Neutrophil (primary cell): ENCODE measurements at regions not wholly inside any gene's neighbourhood (a gene's known extent, or its start where the extent isn't known, plus 50 kb on each side); places are given as distances from the start of the nearest gene placed in this dataset.

Experiments used
- H3K27ac ChIP-seq: fragments of 200-600 bp; sonication (generic); 2 replicates; pipeline ENCODE4 v1.5.1; 2016; ENCODE audit warnings: mild to moderate bottlenecking, moderate library complexity
- H3K27me3 ChIP-seq: fragments of 200-600 bp; sonication (generic); 2 replicates; pipeline ENCODE4 v1.6.0; 2016; ENCODE audit warnings: mild to moderate bottlenecking
- H3K36me3 ChIP-seq: fragments of 200-600 bp; sonication (generic); 2 replicates; pipeline ENCODE4 v1.5.1; 2017
- H3K4me1 ChIP-seq, 2 experiments: fragments of 200-600 bp in 1 of 2; sonication (generic) in 1 of 2; 1 replicate in 1 of 2; 2 replicates in 1 of 2; pipeline versions ENCODE4 v1.5.1 to v1.6.1; 2013 to 2016; ENCODE audit warnings: low read depth in 1 of 2, low read length in 1 of 2, mild to moderate bottlenecking in 1 of 2, moderate library complexity in 1 of 2; ENCODE audit not compliant: control insufficient read depth in 1 of 2, insufficient read depth in 1 of 2
- H3K4me3 ChIP-seq, 2 experiments: fragments of 200-600 bp in 1 of 2; sonication (generic) in 1 of 2; 1 replicate in 1 of 2; 2 replicates in 1 of 2; pipeline ENCODE4 v1.5.1; 2013 to 2016; ENCODE audit warnings: low read depth in 1 of 2, low read length in 1 of 2, mild to moderate bottlenecking in 1 of 2, moderate library complexity in 1 of 2
- H3K9me3 ChIP-seq: fragments of 200-600 bp; sonication (generic); 2 replicates; pipeline ENCODE4 v1.5.1; 2016
- TF ChIP-seq, protein P1 (sequence below): fragments of 200-600 bp; sonication (generic); IDR thresholded peaks from 2 replicates; pipeline ENCODE4 v1.5.1; 2016; ENCODE audit warnings: antibody characterized with exemption

DNA sequence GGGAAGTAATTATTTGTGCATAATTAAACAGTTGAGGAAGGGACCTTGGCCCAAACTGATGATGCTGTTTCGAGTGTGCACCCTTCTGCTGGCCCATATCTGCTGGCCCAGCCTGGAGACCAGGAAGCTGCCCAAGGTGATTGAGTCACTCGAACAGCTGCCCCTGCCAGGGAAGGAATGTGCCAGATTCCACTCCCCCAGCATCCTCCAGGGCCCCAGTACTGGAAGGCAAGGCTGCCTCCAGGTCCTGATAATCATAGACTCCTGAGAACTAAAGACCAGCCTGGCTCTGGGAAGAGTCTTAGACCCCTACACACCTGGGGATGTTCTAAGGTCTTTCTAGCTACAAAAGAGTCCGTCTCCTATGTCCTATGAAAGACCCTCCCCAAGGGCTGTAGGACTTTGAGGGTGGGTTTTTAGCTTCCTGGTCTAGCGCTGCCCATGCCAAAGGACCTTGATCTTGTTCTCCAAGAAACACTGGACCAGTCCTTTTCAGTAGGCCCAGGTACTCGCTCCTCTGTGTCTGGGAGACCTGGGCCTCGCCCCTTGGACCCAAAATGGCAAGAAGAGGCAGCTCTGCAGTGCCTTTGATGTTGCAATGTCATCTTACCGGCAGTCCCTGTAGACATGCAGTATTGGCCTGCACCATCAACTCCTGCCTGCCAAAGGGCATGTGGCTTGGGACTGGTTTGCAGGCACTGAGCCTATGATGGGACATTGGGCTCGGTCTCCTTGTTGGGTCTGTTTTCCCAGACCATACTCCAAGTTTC lies 103.2 kb upstream of the GPR26 start:
- no peak overlapping the region for H3K27ac ChIP-seq
- peaks cover 12% of the 10 kb centered on the region for H3K27me3 ChIP-seq
- no peaks in the 10 kb centered on the region for H3K9me3 ChIP-seq
- H3K4me3 ChIP-seq: no peak overlapping the region
- H3K36me3 ChIP-seq: no peaks in the 10 kb centered on the region
- H3K4me1 ChIP-seq: no peaks in the 10 kb centered on the region
- TF ChIP-seq, protein P1, sequence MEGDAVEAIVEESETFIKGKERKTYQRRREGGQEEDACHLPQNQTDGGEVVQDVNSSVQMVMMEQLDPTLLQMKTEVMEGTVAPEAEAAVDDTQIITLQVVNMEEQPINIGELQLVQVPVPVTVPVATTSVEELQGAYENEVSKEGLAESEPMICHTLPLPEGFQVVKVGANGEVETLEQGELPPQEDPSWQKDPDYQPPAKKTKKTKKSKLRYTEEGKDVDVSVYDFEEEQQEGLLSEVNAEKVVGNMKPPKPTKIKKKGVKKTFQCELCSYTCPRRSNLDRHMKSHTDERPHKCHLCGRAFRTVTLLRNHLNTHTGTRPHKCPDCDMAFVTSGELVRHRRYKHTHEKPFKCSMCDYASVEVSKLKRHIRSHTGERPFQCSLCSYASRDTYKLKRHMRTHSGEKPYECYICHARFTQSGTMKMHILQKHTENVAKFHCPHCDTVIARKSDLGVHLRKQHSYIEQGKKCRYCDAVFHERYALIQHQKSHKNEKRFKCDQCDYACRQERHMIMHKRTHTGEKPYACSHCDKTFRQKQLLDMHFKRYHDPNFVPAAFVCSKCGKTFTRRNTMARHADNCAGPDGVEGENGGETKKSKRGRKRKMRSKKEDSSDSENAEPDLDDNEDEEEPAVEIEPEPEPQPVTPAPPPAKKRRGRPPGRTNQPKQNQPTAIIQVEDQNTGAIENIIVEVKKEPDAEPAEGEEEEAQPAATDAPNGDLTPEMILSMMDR: no peak

DNA sequence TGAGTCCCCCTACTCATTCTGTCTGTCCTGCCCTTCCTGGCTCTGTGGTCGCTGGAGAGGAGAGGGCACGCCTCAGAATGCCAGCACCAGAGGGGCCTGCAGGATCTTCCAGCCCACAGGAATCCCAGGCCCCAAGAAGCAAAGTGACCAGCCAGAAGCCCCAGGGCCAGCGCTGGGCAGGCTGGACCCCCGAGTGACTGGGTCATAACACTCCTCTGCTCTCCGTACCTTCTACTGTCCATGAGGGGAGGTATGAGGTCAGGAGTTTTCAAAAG lies 102.6 kb upstream of the GPR26 start:
- Histone ChIP-seq H3K4me3 (no peak overlapping the region), H3K27me3 (peaks cover 9% of the 10 kb centered on the region), H3K36me3 (no peaks in the 10 kb centered on the region), H3K27ac (no peak overlapping the region), H3K4me1 (no peaks in the 10 kb centered on the region), H3K9me3 (no peaks in the 10 kb centered on the region)
- TF ChIP-seq, protein P1: no peak

DNA sequence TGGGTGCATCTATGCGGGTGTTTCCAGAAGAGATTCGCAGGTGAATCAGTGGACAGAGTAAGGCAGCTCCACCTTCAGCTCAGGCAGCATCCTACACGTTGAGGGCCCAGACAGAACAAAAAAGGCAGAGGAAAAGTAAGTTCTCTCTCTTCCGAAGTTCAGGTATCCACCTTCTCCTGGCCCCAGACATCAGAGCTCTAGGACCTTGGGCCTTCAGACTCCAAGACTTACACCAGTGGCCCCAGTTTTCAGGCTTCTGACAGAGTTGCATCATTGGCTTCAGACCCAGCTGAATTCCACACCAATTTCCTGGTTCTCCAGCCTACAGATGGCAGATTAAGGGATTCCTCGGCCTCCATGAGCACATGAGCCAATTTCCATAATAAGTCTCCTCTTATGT lies 102.2 kb upstream of the GPR26 start:
- no peak overlapping the region for H3K4me3 ChIP-seq
- H3K4me1 ChIP-seq: no peaks in the 10 kb centered on the region
- TF ChIP-seq, protein P1: no peak
- H3K36me3 ChIP-seq: no peaks in the 10 kb centered on the region
- peaks cover 9% of the 10 kb centered on the region for H3K27me3 ChIP-seq
- H3K9me3 ChIP-seq: no peaks in the 10 kb centered on the region
- no peak overlapping the region for H3K27ac ChIP-seq

DNA sequence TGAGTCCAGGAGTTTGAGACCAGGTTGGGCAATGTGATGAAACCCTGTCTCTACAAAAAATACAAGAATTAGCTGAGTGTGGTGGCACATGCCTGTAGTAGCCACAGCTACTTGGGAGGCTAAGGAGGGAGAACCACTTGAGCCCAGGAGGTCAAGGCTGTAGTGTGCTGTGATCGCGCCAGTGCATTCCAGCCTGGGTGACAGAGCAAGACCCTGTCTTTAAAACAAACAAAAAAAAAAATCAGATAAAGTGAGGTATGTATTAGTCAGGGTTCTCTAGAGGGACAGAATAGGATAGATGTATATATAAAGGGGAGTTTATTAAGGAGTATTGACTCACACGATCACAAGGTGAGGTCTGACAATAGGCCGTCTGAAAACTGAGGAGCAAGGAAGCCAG lies 101.5 kb upstream of the GPR26 start:
- H3K27ac ChIP-seq: no peak overlapping the region
- H3K4me3 ChIP-seq: no peak overlapping the region
- TF ChIP-seq, protein P1: no peak

DNA sequence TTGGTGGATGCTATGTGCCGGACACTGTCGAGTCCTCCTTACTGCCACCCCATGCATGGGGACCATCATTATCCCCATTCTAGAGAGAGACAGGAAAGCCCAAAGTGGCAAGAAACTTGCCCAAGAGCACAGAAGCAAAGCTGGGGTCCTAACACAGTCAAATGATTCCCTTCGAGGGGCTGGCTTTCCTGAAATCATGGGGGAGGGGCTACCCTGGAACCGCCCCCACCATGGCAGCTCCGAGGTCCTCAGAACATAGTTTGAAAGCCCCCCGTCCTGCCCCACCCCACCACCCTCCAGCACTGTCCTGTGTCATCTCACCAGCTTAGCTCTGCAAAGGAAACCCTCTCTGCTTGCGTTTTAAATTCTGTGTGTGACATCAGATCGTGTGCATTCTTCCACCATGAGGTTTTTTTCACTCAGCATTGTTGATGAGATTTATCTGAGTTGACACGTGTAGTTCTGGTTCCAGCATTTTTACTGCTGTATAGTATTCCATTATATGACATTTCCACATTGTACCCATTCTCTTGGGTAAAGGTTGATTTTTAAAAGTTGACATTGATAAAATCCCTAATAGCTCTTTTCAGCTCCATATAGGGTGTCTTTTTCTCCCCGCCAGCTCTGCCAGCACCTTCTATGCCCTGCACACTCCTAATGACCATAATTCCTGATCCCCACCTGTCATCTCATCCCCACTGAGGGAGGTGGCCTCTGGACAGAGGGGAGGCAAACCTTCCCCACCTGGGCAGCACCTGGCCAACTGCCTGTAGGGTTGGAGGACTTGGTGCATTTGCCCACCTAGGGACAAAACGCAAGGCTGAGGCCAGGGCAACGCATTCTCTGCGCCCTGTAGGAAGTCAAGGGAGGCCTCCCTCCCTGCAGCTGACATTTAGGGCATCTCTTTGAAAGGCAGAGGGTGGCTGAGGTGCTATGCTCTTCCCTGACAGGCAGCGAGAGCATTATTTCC lies 100.2 kb upstream of the GPR26 start:
- H3K27ac ChIP-seq: no peak overlapping the region
- H3K9me3 ChIP-seq: no peaks in the 10 kb centered on the region
- no peaks in the 10 kb centered on the region for H3K4me1 ChIP-seq
- TF ChIP-seq, protein P1: no peak
- no peaks in the 10 kb centered on the region for H3K36me3 ChIP-seq
- H3K27me3 ChIP-seq: peaks cover 20% of the 10 kb centered on the region
- no peak overlapping the region for H3K4me3 ChIP-seq

More for the DNA sequence above, 101.5 kb upstream of the GPR26 start:
- H3K9me3 ChIP-seq: no peaks in the 10 kb centered on the region
- H3K4me1 ChIP-seq: no peaks in the 10 kb centered on the region
- H3K36me3 ChIP-seq: no peaks in the 10 kb centered on the region
- peaks cover 14% of the 10 kb centered on the region for H3K27me3 ChIP-seq
